Fibroblast of villous mesenchyme (primary cell): ENCODE measurements at regions not wholly inside any gene's neighbourhood (a gene's known extent, or its start where the extent isn't known, plus 50 kb on each side); places are given as distances from the start of the nearest gene placed in this dataset.

Source experiments
- DNase-seq: peaks from one replicate; pipeline ENCODE4 v3.0.0-alpha.2; 2010; ENCODE audit warnings: low read depth
- H3K4me3 ChIP-seq: 2 replicates; pipeline ENCODE4 v1.5.1; 2011; ENCODE audit warnings: low read depth, mild to moderate bottlenecking, low read length
- TF ChIP-seq, protein P1 (sequence below): IDR thresholded peaks from 2 replicates; pipeline ENCODE4 v1.5.1; 2012; ENCODE audit warnings: low read depth, mild to moderate bottlenecking, low read length; ENCODE audit not compliant: insufficient read depth

DNA sequence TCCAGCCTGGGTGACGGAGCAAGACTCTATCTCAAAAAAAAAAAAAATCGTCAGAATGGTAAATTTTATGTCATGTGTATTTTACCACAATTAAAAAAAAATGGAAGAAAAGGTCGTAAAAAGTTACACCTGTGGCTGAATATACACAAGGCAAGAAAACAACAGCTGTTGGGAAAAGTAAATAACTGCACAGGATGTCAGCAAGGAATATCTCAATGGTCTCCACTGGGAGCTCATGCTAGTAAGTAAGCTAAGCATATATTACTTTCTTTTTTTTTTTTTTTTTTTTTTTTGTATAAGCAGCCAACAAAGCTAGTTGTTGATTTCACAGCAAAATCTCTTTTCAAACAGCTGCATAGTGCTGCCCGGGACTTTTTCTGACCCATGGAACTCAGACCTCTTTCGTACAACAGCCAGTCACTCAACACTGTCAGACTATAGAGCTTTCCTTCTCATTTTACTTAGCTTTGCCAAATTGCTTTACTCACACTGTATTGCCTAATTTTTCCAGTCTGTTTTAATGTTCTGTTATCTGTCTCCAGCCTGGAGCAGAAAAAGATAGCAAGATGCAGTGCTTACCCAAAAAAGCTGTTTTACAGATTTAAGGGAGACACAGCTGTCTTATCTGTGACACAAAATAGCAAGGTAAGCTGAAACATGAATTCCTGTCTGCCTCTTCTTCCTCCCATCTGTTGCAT lies 175.9 kb downstream of the ENC1 start:
- TF ChIP-seq, protein P1, sequence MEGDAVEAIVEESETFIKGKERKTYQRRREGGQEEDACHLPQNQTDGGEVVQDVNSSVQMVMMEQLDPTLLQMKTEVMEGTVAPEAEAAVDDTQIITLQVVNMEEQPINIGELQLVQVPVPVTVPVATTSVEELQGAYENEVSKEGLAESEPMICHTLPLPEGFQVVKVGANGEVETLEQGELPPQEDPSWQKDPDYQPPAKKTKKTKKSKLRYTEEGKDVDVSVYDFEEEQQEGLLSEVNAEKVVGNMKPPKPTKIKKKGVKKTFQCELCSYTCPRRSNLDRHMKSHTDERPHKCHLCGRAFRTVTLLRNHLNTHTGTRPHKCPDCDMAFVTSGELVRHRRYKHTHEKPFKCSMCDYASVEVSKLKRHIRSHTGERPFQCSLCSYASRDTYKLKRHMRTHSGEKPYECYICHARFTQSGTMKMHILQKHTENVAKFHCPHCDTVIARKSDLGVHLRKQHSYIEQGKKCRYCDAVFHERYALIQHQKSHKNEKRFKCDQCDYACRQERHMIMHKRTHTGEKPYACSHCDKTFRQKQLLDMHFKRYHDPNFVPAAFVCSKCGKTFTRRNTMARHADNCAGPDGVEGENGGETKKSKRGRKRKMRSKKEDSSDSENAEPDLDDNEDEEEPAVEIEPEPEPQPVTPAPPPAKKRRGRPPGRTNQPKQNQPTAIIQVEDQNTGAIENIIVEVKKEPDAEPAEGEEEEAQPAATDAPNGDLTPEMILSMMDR: no peak
- DNase-seq: peak; percentile 17
- H3K4me3 ChIP-seq: no peak overlapping the region

- TF ChIP-seq, protein P1: no peak
- DNase-seq: no peak
- H3K4me3 ChIP-seq: no peak overlapping the region
Observed at GRCh38 chr5:74462356-74462755, 178.2 kb downstream of the ENC1 start.

- TF ChIP-seq, protein P1: no peak
Observed at GRCh38 chr5:74461251-74461650, 179.3 kb downstream of the ENC1 start.

DNA sequence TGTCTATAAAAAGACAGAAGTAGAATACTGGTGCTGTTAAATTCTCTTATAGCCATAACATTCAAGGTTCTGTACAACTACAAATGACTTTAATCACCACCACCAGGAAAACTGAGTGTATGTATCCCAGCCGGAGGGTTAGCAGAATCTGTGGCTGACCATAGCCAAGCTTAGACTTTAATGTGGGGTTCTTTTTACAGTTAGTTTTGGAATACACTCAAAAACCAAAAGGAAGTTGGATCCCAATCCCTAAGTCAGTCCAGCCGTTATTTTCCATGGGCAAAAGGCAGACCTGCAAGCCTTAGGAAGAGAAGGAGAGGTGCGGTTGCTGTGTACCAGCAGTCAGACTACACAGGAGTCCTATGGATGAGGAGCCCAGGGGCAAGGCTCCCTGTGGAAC lies 179.8 kb downstream of the ENC1 start:
- no peak for DNase-seq
- TF ChIP-seq, protein P1: no peak
- no peak overlapping the region for H3K4me3 ChIP-seq

More at GRCh38 chr5:74461251-74461650, 179.3 kb downstream of the ENC1 start:
- no peak overlapping the region for H3K4me3 ChIP-seq
- no peak for DNase-seq

- no peak for DNase-seq
- no peak overlapping the region for H3K4me3 ChIP-seq
- TF ChIP-seq, protein P1: no peak
Observed at GRCh38 chr5:74459984-74460383, 180.5 kb downstream of the ENC1 start.

- TF ChIP-seq, protein P1: no peak
- no peak overlapping the region for H3K4me3 ChIP-seq
- DNase-seq: no peak
Observed at GRCh38 chr5:74457876-74458275, 182.7 kb downstream of the ENC1 start.
